Astrocyte (in vitro differentiated cells and primary cell): ENCODE measurements at regions not wholly inside any gene's neighbourhood (a gene's known extent, or its start where the extent isn't known, plus 50 kb on each side); places are given as distances from the start of the nearest gene placed in this dataset.

Experiments
- DNase-seq: peaks from one replicate; pipeline ENCODE4 v3.0.0-alpha.2; 2010; ENCODE audit warnings: low read depth
- FAIRE-seq: peaks from 2 replicates; lab custom pipeline; 2011; peaks lifted over from hg19 to GRCh38; lab: Jason Lieb, UNC
- H2AFZ ChIP-seq: 2 replicates; pipeline ENCODE4 v1.6.0; 2012; ENCODE audit warnings: low read depth, low read length, inconsistent platforms
- H3K27ac ChIP-seq: 2 replicates; pipeline ENCODE4 v1.5.1; 2011; ENCODE audit warnings: low read depth, low read length, inconsistent platforms
- H3K27me3 ChIP-seq: 2 replicates; pipeline ENCODE4 v1.6.0; 2011; ENCODE audit warnings: low read length, inconsistent platforms; ENCODE audit not compliant: insufficient read depth
- H3K36me3 ChIP-seq: 2 replicates; pipeline ENCODE4 v1.5.1; 2011; ENCODE audit warnings: low read length, inconsistent platforms; ENCODE audit not compliant: insufficient read depth
- H3K4me1 ChIP-seq: 2 replicates; pipeline ENCODE4 v1.5.1; 2011; ENCODE audit warnings: low read length, inconsistent platforms; ENCODE audit not compliant: insufficient read depth
- H3K4me2 ChIP-seq: 2 replicates; pipeline ENCODE4 v1.6.0; 2012; ENCODE audit warnings: low read length, inconsistent platforms
- H3K4me3 ChIP-seq: 2 replicates; pipeline ENCODE4 v1.5.1; 2011; ENCODE audit warnings: low read depth, mild to moderate bottlenecking, low read length, inconsistent platforms; ENCODE audit not compliant: insufficient read depth
- H3K79me2 ChIP-seq: 2 replicates; pipeline ENCODE4 v1.6.0; 2012; ENCODE audit warnings: mild to moderate bottlenecking, low read length, inconsistent platforms; ENCODE audit not compliant: insufficient read depth
- H3K9ac ChIP-seq: 2 replicates; pipeline ENCODE4 v1.6.0; 2012; ENCODE audit warnings: mild to moderate bottlenecking, low read length, inconsistent platforms
- H3K9me3 ChIP-seq: 2 replicates; pipeline ENCODE4 v1.5.1; 2012; ENCODE audit warnings: low read depth, mild to moderate bottlenecking, low read length, inconsistent platforms; ENCODE audit not compliant: insufficient read depth
- H4K20me1 ChIP-seq: 2 replicates; pipeline ENCODE4 v1.6.0; 2012; ENCODE audit warnings: low read length, inconsistent platforms; ENCODE audit not compliant: insufficient read depth
- H3K27ac Mint-ChIP-seq: one replicate; pipeline ENCODE4 v1.8.0; 2021; ENCODE audit warnings: mild to moderate bottlenecking, mixed read lengths; ENCODE audit not compliant: unreplicated experiment
- H3K27me3 Mint-ChIP-seq: one replicate; pipeline ENCODE4 v1.8.0; 2021; ENCODE audit warnings: low read depth, mixed read lengths; ENCODE audit not compliant: unreplicated experiment
- H3K36me3 Mint-ChIP-seq: one replicate; pipeline ENCODE4 v1.8.0; 2021; ENCODE audit warnings: low read depth, mixed read lengths; ENCODE audit not compliant: unreplicated experiment
- H3K4me1 Mint-ChIP-seq: one replicate; pipeline ENCODE4 v1.8.0; 2021; ENCODE audit warnings: low read depth, mixed read lengths; ENCODE audit not compliant: unreplicated experiment
- H3K4me3 Mint-ChIP-seq: one replicate; pipeline ENCODE4 v1.8.0; 2021; ENCODE audit warnings: mild to moderate bottlenecking, moderate library complexity, mixed read lengths; ENCODE audit not compliant: unreplicated experiment
- H3K9me3 Mint-ChIP-seq: one replicate; pipeline ENCODE4 v1.8.0; 2021; ENCODE audit warnings: mild to moderate bottlenecking, mixed read lengths; ENCODE audit not compliant: unreplicated experiment
- CTCF ChIP-seq: IDR thresholded peaks from 2 replicates; pipeline ENCODE4 v1.5.1; 2011; ENCODE audit warnings: low read depth, mild to moderate bottlenecking, inconsistent platforms, low read length, moderate library complexity; ENCODE audit not compliant: insufficient read depth
- EZH2 ChIP-seq: IDR thresholded peaks from 2 replicates; pipeline ENCODE4 v1.6.1; 2012; ENCODE audit warnings: mild to moderate bottlenecking, low read length, inconsistent platforms; ENCODE audit not compliant: insufficient read depth

DNA sequence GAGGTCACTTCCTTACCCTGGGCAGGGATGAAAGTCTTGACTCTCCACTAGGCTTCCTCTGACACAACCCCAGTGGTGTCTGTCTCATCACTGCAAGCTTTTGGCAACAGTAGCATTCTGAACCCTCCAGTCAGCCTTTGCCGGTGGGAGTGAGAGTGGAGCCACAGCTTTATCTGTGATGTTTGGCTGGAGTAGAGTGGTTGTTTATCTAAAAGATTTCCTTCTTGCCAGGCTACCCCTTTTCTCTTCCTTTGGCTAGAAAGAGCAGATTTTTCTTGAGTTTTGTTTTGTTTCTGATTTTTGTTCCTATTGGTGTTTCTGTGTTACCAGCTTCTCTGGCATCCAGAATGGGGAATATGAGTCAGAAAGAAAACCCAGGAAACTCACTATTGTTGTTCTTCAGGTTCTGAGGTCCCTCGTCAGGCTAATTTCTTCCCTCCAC is 98.9 kb upstream of the KIF5B start:
- no peaks in the 10 kb centered on the region for H3K79me2 ChIP-seq
- H3K4me1 ChIP-seq: peaks cover 17% of the 10 kb centered on the region
- peaks cover 8% of the 10 kb centered on the region for H3K9me3 Mint-ChIP-seq
- H3K4me3 Mint-ChIP-seq: no peak overlapping the region
- H3K4me3 ChIP-seq: no peak overlapping the region
- peaks cover 15% of the 10 kb centered on the region for H3K4me1 Mint-ChIP-seq
- no peaks in the 10 kb centered on the region for H3K9me3 ChIP-seq
- H3K27ac Mint-ChIP-seq: peak overlapping the region; percentile 93
- peak; percentile 75 for DNase-seq
- H3K4me2 ChIP-seq: peak overlapping the region; percentile 68
- no peaks in the 10 kb centered on the region for H4K20me1 ChIP-seq
- H3K36me3 Mint-ChIP-seq: peaks cover 2% of the 10 kb centered on the region
- H3K9ac ChIP-seq: peak overlapping the region; percentile 47
- H3K27me3 Mint-ChIP-seq: no peaks in the 10 kb centered on the region
- H3K36me3 ChIP-seq: no peaks in the 10 kb centered on the region
- peak overlapping the region; percentile 14 for H2AFZ ChIP-seq
- no peak for TF ChIP-seq EZH2
- no peak for TF ChIP-seq CTCF
- FAIRE-seq: no peak
- peak overlapping the region; percentile 60 for H3K27ac ChIP-seq
- H3K27me3 ChIP-seq: no peaks in the 10 kb centered on the region

DNA sequence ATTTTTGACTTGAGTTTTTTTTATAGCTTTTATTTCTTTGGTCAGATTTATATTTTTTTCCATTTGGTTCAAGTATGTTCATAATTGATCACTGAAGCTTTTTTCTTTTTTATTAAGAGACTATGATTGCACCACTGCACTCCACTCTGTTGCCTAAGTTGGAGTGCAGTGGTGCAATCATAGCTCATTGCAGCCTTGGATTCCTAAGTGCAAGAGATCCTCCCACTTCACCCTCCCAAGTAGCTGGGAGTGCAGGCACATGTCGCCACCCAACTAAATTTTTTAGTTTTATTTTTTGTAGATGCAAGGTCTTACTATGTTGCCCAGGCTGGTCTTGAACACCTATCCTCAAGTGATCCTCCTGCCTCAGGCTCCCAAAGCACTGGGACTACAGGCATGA is 97.7 kb upstream of the KIF5B start:
- Histone ChIP-seq H3K79me2 (no peaks in the 10 kb centered on the region), H3K36me3 (no peaks in the 10 kb centered on the region), H3K4me1 (peaks cover 26% of the 10 kb centered on the region), H3K27me3 (no peaks in the 10 kb centered on the region), H2AFZ (no peak overlapping the region), H3K27ac (no peak overlapping the region), H3K9ac (no peak overlapping the region), H3K4me3 (no peak overlapping the region), H3K4me2 (no peak overlapping the region), H4K20me1 (no peaks in the 10 kb centered on the region), H3K9me3 (no peaks in the 10 kb centered on the region)
- Mint-ChIP-seq H3K27me3 (no peaks in the 10 kb centered on the region), H3K4me3 (no peak overlapping the region), H3K36me3 (peaks cover under 1% of the 10 kb centered on the region), H3K4me1 (peaks cover 26% of the 10 kb centered on the region), H3K9me3 (peaks cover 10% of the 10 kb centered on the region), H3K27ac (no peak overlapping the region)
- TF ChIP-seq CTCF (no peak), EZH2 (no peak)
- FAIRE-seq (no peak), DNase-seq (no peak)

- H3K27ac ChIP-seq: no peak overlapping the region
- H3K9me3 Mint-ChIP-seq: peaks cover 10% of the 10 kb centered on the region
- no peaks in the 10 kb centered on the region for H3K36me3 Mint-ChIP-seq
- H3K4me3 Mint-ChIP-seq: no peak overlapping the region
- H3K27me3 ChIP-seq: no peaks in the 10 kb centered on the region
- H3K4me2 ChIP-seq: no peak overlapping the region
- no peak for DNase-seq
- no peak overlapping the region for H3K27ac Mint-ChIP-seq
- H3K27me3 Mint-ChIP-seq: no peaks in the 10 kb centered on the region
- H3K9me3 ChIP-seq: no peaks in the 10 kb centered on the region
- H3K4me1 Mint-ChIP-seq: peaks cover 26% of the 10 kb centered on the region
- H3K4me1 ChIP-seq: peaks cover 28% of the 10 kb centered on the region
- FAIRE-seq: no peak
- H3K4me3 ChIP-seq: no peak overlapping the region
- TF ChIP-seq EZH2 (no peak), CTCF (no peak)
- H3K79me2 ChIP-seq: no peaks in the 10 kb centered on the region
- no peaks in the 10 kb centered on the region for H3K36me3 ChIP-seq
- no peaks in the 10 kb centered on the region for H4K20me1 ChIP-seq
- no peak overlapping the region for H3K9ac ChIP-seq
- no peak overlapping the region for H2AFZ ChIP-seq
Observed at GRCh38 chr10:32153252-32153651, 97.0 kb upstream of the KIF5B start.
